ENCODE measurements at regions not wholly inside any gene's neighbourhood (a gene's known extent, or its start where the extent isn't known, plus 50 kb on each side); places are given as distances from the start of the nearest gene placed in this dataset.

DNA sequence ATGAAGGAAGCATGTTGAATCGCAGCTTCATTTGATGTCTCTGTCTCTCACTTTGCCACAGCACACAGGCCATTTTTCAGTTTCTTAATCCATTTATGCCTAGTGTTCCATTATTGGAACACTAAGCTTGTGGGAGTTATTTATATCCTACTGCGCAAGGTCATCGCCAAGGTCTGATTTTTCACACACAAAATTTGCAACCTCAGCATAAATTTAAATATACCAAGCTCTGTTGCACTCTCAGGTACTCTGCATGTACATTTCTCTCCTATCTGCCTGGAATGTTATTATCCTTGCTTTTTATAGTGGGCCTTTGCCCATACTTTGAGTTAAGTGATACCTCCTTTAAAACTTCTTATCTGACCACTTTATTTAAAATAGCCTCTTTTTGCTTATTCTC, 519.2 kb upstream of the TOM1L1 start:
- TF ChIP-seq EP300 (IDR thresholded peaks at IDR 0.05; ENCODE audit: borderline replicate concordance in 1 of 2, low read depth in 2 of 2, low read length in 2 of 2): no peak
- TF ChIP-seq SIN3A (conservative IDR thresholded peaks at IDR 0.05 in 1 of 2, IDR thresholded peaks at IDR 0.05 in 1 of 2; ENCODE audit: low read depth in 1 of 2, low read length in 2 of 2): no peak
- TF ChIP-seq, protein P1, sequence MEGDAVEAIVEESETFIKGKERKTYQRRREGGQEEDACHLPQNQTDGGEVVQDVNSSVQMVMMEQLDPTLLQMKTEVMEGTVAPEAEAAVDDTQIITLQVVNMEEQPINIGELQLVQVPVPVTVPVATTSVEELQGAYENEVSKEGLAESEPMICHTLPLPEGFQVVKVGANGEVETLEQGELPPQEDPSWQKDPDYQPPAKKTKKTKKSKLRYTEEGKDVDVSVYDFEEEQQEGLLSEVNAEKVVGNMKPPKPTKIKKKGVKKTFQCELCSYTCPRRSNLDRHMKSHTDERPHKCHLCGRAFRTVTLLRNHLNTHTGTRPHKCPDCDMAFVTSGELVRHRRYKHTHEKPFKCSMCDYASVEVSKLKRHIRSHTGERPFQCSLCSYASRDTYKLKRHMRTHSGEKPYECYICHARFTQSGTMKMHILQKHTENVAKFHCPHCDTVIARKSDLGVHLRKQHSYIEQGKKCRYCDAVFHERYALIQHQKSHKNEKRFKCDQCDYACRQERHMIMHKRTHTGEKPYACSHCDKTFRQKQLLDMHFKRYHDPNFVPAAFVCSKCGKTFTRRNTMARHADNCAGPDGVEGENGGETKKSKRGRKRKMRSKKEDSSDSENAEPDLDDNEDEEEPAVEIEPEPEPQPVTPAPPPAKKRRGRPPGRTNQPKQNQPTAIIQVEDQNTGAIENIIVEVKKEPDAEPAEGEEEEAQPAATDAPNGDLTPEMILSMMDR (IDR thresholded peaks at IDR 0.05; ENCODE audit: control extremely low read depth in 1 of 3, insufficient read depth in 1 of 3, low read depth in 1 of 3, low read length in 3 of 3): no peak
- TF ChIP-seq POLR2AphosphoS5 (IDR thresholded peaks at IDR 0.05; ENCODE audit: low read depth, low read length): no peak
- no peak for TF ChIP-seq ZNF274 (IDR thresholded peaks at IDR 0.05; ENCODE audit: borderline replicate concordance, extremely low read depth, low read length)
- TF ChIP-seq EZH2 (IDR thresholded peaks at IDR 0.05; ENCODE audit: low read depth, low read length, severe bottlenecking): no peak
- TF ChIP-seq RFX5 (IDR thresholded peaks at IDR 0.05; ENCODE audit: borderline replicate concordance, low read depth, low read length): no peak
